Lower leg skin (tissue), 4 donors: ENCODE measurements at regions not wholly inside any gene's neighbourhood (a gene's known extent, or its start where the extent isn't known, plus 50 kb on each side); places are given as distances from the start of the nearest gene placed in this dataset.
"Not testable (repeated sequence)": the region's sequence is repeated elsewhere in the genome, so short reads cannot be mapped to it uniquely, and the experiment has no call there.

Source experiments
- DNase-seq, 2 donors: peaks; one replicate each; pipeline ENCODE4 v3.0.0-alpha.2; 2019; ENCODE audit warnings: low spot score in 2 of 2
- H3K4me3 ChIP-seq: fragments of 200-600 bp; sonication (generic); 2 replicates; pipeline ENCODE4 v1.5.1; 2017; ENCODE audit warnings: mild to moderate bottlenecking, low read depth; ENCODE audit not compliant: poor library complexity, severe bottlenecking
- CTCF ChIP-seq, 3 donors: fragments of 450-650 bp; IDR thresholded peaks; one replicate each; pipeline ENCODE4 v1.5.1; 2016; ENCODE audit warnings: antibody characterized with exemption in 3 of 3, mild to moderate bottlenecking in 3 of 3, moderate library complexity in 2 of 3
- POLR2A ChIP-seq, 2 donors: fragments of 450-650 bp; IDR thresholded peaks; one replicate each; pipeline ENCODE4 v1.6.1; 2016 to 2017; ENCODE audit warnings: antibody characterized with exemption in 2 of 2, mild to moderate bottlenecking in 1 of 2, moderate library complexity in 1 of 2
- WGBS, 2 donors: methylation state at CpG; one replicate each; pipeline ENCODE4 v1.1.5; 2018; 5-methylcytosine and 5-hydroxymethylcytosine counted together
- intact Hi-C: fragments of 100-400 bp; cut with DNase I; formaldehyde crosslinking; loops from one replicate; pipeline ENCODE4 v1.15.0; 2023; ENCODE audit warnings: low total_unique reads

- WGBS, 2 donors = 44 to 68% methylated on average over 6 to 11 of the region's 15 CpGs
- DNase-seq = no peak
- H3K4me3 ChIP-seq = no peak overlapping the region
- TF ChIP-seq CTCF (IDR thresholded peaks at IDR 0.05) = no peak
- no peak for TF ChIP-seq POLR2A (IDR thresholded peaks at IDR 0.05)
- intact Hi-C loops = no loop called here
These were observed 55.4 kb downstream of the TMEM121 start for GRCh38 chr14:105581551-105582341.

GRCh38 chr14:105582639-105583038 lies 56.3 kb downstream of the TMEM121 start:
- H3K4me3 ChIP-seq = no peak overlapping the region
- intact Hi-C loops = no loop called here
- TF ChIP-seq POLR2A (IDR thresholded peaks at IDR 0.05) (no peak), CTCF (IDR thresholded peaks at IDR 0.05) (no peak)
- no peak for DNase-seq
- WGBS, 2 donors = 61 to 66% methylated on average over 4 of the region's 4 CpGs

GRCh38 chr14:105583914-105584313 lies 57.5 kb downstream of the TMEM121 start:
- intact Hi-C loops, H3K4me3 ChIP-seq, DNase-seq: not testable (repeated sequence)
- WGBS, 2 donors = 96 to 97% methylated on average over 8 to 11 of the region's 13 CpGs

- DNase-seq, H3K4me3 ChIP-seq: not testable (repeated sequence)
- WGBS, 2 donors = 84 to 93% methylated on average over 2 of the region's 2 CpGs
- intact Hi-C loops = loop anchor here (5.0 kb wide), 1 partner anchor 122 kb away; no protein-coding TSS in a partner anchor
These were observed 58.9 kb downstream of the TMEM121 start for GRCh38 chr14:105585290-105585689.

GRCh38 chr14:105585722-105586121 lies 59.3 kb downstream of the TMEM121 start:
- H3K4me3 ChIP-seq, DNase-seq: not testable (repeated sequence)
- no CpG with 5 or more reads among the region's 5 CpGs for WGBS, 2 donors
- intact Hi-C loops = loop anchor here (5.0 kb wide), 1 partner anchor 122 kb away; no protein-coding TSS in a partner anchor

- intact Hi-C loops = loop anchor here (5.0 kb wide), 1 partner anchor 121 kb away; no protein-coding TSS in a partner anchor
- 45 to 71% methylated on average over 3 to 4 of the region's 16 CpGs for WGBS, 2 donors
- DNase-seq, H3K4me3 ChIP-seq: not testable (repeated sequence)
These were observed 59.9 kb downstream of the TMEM121 start for GRCh38 chr14:105586144-105586872.

- intact Hi-C loops = loop anchor here (5.0 kb wide), 1 partner anchor 120 kb away; no protein-coding TSS in a partner anchor
- no CpG with 5 or more reads among the region's 19 CpGs for WGBS, 2 donors
- not testable (repeated sequence) for DNase-seq, H3K4me3 ChIP-seq
These were observed 60.7 kb downstream of the TMEM121 start for GRCh38 chr14:105587034-105587433.

GRCh38 chr14:105587482-105588235 lies 61.3 kb downstream of the TMEM121 start:
- intact Hi-C loops = loop anchor here (5.0 kb wide), 1 partner anchor 120 kb away; no protein-coding TSS in a partner anchor
- whole genome bisulfite sequencing, 2 donors = 87 to 88% methylated on average over 21 to 26 of the region's 37 CpGs
- not testable (repeated sequence) for H3K4me3 ChIP-seq, DNase-seq
